H4 (cell line): ENCODE measurements at regions not wholly inside any gene's neighbourhood (a gene's known extent, or its start where the extent isn't known, plus 50 kb on each side); places are given as distances from the start of the nearest gene placed in this dataset.

Experiments used
- DNase-seq: peaks from one replicate; pipeline ENCODE4 v3.0.0-alpha.2; 2015; ENCODE audit warnings: low spot score

DNA sequence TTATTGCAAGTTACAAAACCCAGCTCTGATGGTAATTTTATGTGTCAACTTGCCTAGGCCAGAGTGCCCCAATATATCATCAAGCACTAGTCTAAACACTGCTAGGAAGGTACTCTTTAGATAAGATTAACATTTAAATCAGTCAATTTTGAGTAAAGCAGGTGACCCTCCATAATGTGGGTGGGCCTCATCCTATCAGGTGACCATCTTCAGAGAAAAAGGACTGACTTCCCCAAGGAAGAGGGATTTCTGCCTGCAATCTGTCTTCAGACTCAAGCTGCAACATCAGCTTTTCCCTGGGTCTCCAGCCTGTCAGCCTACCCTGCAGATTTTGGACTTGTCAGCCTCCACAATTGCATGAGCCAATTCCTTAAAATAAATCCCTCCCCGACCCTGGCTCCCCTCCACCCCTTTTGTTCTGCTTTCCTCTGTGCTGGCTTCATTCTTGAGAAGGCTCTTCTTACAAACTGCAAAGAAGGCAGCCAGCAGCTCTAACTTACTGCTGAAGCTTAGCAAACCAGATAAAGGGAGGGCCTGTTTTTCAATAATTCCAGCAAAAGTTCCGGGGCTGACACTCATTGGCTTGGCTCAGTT is 56.4 kb upstream of the RUNX3 start:
- no peak for DNase-seq

DNA sequence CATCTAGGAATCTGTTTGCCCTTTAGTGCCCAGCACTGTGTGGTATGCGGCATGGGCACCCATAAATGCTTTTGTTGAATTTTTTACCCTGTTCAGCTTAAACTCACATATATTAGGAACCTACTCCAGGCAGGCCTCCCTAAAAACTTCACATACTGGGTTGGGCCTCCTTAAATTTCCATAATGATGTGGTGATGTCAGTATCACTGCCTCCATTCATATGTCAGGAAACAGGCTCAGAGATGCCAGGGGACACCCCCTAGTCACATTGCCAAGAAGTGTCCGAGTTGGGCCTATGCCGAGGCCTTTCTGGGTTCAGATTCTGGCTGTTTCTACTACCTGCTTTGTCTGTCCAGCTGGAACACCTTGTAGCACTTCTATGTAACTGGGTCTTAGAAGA is 55.7 kb upstream of the RUNX3 start:
- no peak for DNase-seq

DNA sequence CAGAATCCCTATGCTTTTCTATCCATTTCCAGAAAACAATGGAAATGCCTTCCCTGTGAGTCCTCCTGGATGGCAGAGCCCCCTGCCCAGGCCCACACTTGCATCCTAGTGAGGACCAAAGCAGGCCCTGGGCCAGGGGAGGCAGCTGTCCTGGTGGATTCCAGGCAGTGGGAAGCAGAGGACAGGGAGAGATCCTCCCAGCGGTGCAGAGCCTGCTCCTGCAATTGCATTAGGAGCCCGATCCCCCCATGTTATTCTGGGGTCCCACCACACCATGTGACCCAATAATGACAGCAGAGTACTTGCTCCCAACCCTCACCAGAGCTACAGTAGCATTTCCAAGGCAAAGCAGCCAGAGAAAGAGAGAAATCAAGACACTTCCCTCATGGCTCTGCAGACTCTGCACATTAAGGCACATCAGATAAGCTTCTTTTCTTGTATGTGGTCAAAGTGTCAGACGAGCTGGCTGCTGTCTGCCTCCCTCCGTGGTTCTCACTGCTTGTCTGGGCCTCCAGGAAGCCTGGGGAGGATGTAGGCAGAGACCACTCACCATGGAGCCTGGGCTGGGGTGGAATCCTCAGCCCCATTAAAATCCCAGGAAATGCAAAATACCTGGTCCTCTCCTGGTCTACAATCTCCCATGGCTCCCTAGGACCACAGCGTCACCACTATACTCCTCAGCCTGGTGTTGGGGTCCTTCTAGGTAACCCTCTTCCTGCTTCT is 54.9 kb upstream of the RUNX3 start:
- DNase-seq, result no peak

DNA sequence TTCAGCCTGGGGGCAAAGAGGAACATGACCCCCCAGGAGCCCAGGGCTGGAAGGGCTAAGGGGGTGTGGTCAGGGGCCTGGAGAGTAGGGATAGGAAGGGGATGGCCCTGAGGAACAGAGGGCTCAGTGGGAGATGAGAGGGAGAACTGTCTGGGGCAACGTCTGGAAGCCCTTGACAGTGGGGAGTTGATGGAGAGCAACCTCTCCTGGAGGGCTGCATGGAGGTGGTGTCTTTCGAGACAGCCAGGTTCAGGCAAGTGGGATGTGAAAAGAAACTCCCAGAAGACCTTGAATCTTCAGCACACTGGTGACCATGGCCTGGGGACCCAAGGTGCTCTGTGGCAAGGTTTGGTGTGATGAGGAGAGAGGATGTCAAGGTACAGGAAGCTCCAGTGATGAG is 54.2 kb upstream of the RUNX3 start:
- no peak for DNase-seq

DNA sequence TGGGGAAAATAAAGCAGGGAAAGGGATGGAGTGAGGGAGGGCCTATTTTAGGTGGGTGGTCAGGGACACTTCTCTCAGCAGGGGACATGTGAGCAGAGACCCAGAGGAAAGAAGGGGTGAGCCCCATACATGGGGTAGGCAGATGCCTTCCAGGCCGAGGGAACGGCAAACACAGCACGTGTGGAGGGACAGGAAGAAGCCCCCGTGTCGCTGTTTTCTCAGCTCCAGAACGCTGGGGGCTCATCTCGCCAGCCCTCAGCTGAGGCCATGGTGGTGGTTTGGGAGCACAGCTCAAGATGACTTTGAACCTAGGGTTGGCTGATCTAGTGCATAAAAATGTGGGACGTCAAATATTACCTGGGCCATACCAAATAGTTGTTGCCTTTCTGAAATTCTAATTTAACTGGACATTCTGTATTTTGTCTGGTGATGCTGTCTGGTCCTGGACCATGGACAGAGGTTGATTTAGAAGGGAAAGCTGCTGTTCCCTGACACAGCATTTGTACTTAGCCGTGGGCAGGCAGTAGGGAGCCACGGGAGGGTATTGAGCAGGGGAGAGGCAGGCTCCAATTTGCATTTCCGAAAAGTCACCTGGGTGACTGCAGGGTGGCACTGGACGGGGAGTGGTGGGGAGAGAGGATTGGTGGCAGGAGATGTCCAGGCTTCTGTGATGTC is 53.1 kb upstream of the RUNX3 start:
- DNase-seq, result no peak

DNA sequence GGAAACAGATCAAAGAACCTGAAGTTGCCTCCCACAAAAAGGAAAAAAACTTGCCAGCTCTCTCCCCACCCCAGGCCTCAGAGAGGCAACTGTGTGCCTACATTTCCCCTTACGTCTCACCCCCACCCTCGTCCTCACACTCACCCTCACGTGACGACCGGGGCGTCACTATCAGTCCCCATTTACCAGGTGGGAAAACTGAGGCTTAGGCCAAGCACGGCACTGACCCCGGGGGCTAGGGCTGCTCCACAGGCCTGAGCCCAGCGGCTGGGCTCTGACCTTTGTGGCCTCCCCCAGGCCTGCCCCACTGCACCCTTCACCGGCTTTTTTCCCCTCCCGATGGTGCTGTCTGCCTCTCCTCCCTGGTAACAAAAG is 51.5 kb upstream of the RUNX3 start:
- no peak for DNase-seq

DNA sequence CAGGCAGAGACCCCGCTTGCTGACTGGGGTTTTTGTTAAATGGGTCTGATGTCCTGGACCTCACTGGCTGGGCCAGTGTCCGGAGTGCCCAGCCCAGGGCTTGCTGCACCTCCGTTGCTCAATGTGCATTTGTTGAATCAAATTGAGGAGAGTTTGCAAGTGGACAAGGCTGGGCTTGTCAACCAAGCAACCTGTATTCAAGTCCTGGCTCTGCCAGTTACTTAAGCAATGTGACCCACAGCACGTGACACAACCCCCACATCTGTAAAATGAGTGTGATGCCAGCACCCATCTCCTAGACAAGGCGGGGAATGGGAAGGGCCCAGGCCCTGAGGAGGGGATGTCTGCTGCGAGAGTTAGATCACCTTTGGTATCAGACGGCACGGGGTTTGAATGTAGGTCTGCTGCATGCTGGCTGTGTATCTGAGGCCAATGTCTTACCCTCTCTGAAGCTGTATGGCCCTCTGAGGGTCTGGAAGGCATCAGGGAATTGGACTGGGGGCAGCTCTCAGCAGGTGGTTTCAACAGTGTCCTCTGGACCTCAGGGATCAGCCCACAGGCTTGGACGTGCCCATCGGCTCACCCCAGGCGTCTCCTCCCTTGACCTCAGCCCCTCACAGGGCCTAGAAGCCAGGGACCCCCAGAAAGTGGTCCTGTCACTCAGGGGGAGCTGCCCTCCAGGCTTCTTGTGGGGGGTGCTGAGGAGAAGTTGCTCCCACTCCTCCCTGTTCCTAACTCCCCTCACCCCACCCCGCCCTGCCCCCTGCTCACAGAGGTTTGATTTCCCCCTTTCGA is 51.0 kb upstream of the RUNX3 start:
- DNase-seq, result no peak
